K562 (cell line): ENCODE measurements at regions not wholly inside any gene's neighbourhood (a gene's known extent, or its start where the extent isn't known, plus 50 kb on each side); places are given as distances from the start of the nearest gene placed in this dataset.

Experiments used
- ATAC-seq: fragments of 200-7000 bp; cut with Tn5 transposase; 3 replicates; pipeline ENCODE4 v1.9.1; 2020; ENCODE audit warnings: moderate library complexity
- BruUV-seq: library from RNA; stranded (reverse); fragments of 400-500 nt; replicated peaks from 2 replicates; lab custom pipeline; 2021; lab: Mats Ljungman, UMichigan
- CTCF ChIA-PET: fragments of 300-600 bp; formaldehyde crosslinking; extraction: SDS; loops from one replicate; lab custom pipeline; 2021; ENCODE audit warnings: low intra/inter-chr PET ratio; lab: Yijun Ruan, JAX
- POLR2A ChIA-PET: fragments of 300-600, 350-650 bp; sonication (Branson Sonifier 250); formaldehyde crosslinking; extraction: SDS; loops from one replicate; lab custom pipeline; 2021; ENCODE audit warnings: antibody characterized with exemption, inconsistent platforms; lab: Yijun Ruan, JAX
- DNase-seq, 4 experiments: peaks; one replicate each; pipeline versions ENCODE4 v3.0.0 to v3.0.0-alpha.2; 2011 to 2018; ENCODE audit warnings: low spot score in 3 of 4, mixed read lengths in 3 of 4; ENCODE audit errors: extremely low read depth in 1 of 4
- FAIRE-seq: peaks from 2 replicates; lab custom pipeline; 2011; peaks lifted over from hg19 to GRCh38; lab: Jason Lieb, UNC
- H2AFZ ChIP-seq: 2 replicates; pipeline ENCODE4 v1.6.0; 2011; ENCODE audit warnings: low read depth, low read length, control low read depth, inconsistent platforms
- H3K27ac ChIP-seq: fragments of 200-600 bp; 3 replicates; pipeline ENCODE4 v1.8.0; 2011; ENCODE audit warnings: low read depth, mild to moderate bottlenecking, control low read depth, inconsistent platforms, low read length, moderate library complexity, mixed read lengths; ENCODE audit errors: extremely low read depth
- H3K27me3 ChIP-seq, 2 experiments: fragments of 300-600 bp in 1 of 2; 2 replicates in 1 of 2; 3 replicates in 1 of 2; pipeline versions ENCODE4 v1.6.0 to v1.8.0; 2011; ENCODE audit warnings: inconsistent platforms in 2 of 2, low read length in 2 of 2, mild to moderate bottlenecking in 1 of 2, mixed read lengths in 1 of 2, moderate library complexity in 1 of 2; ENCODE audit not compliant: control insufficient read depth in 2 of 2, insufficient read depth in 2 of 2
- H3K36me3 ChIP-seq: fragments of 300-600 bp; 3 replicates; pipeline ENCODE4 v1.8.0; 2011; ENCODE audit warnings: mild to moderate bottlenecking, low read length, inconsistent platforms; ENCODE audit not compliant: control insufficient read depth, insufficient read depth
- H3K4me1 ChIP-seq, 2 experiments: fragments of 200-600 bp in 1 of 2; replicated peaks in 1 of 2; 2 replicates in 1 of 2; 3 replicates in 1 of 2; pipeline versions ENCODE4 v1.5.1 to v1.8.0; 2011; ENCODE audit warnings: inconsistent platforms in 2 of 2, low read length in 2 of 2, mild to moderate bottlenecking in 1 of 2, mixed read lengths in 1 of 2, moderate library complexity in 1 of 2; ENCODE audit not compliant: control insufficient read depth in 2 of 2, insufficient read depth in 2 of 2
- H3K4me2 ChIP-seq: 2 replicates; pipeline ENCODE4 v1.6.1; 2011; ENCODE audit warnings: low read length, control low read depth, inconsistent platforms, mixed read lengths; ENCODE audit not compliant: insufficient read depth
- H3K4me3 ChIP-seq: fragments of 200-600 bp; sonication (generic), shearing (Covaris generic); 2 replicates; pipeline ENCODE4 v1.5.1; 2016; ENCODE audit warnings: control low read depth, inconsistent platforms
- H3K79me2 ChIP-seq: fragments of 200-600 bp; 3 replicates; pipeline ENCODE4 v1.8.0; 2011; ENCODE audit warnings: low read length, inconsistent platforms; ENCODE audit not compliant: control insufficient read depth, insufficient read depth
- H3K9ac ChIP-seq, 2 experiments: 2 replicates each; pipeline versions ENCODE4 v1.6.0 to v1.6.1; 2011; ENCODE audit warnings: low read depth in 2 of 2, low read length in 2 of 2, control low read depth in 1 of 2, inconsistent platforms in 1 of 2, mild to moderate bottlenecking in 1 of 2, mixed read lengths in 1 of 2; ENCODE audit not compliant: insufficient read depth in 1 of 2
- H3K9me1 ChIP-seq: one replicate; pipeline ENCODE4 v1.6.0; 2011; ENCODE audit warnings: inconsistent platforms, mild to moderate bottlenecking, low read length, moderate library complexity; ENCODE audit not compliant: control insufficient read depth, insufficient read depth
- H3K9me3 ChIP-seq: replicated peaks from 2 replicates; pipeline ENCODE4 v1.5.1; 2011; ENCODE audit warnings: low read depth, low read length, inconsistent platforms; ENCODE audit not compliant: control insufficient read depth, insufficient read depth
- H4K20me1 ChIP-seq: replicated peaks from 2 replicates; pipeline ENCODE4 v1.6.1; 2011; ENCODE audit warnings: low read length, inconsistent platforms, mixed read lengths; ENCODE audit not compliant: control insufficient read depth, insufficient read depth
- BRF1 ChIP-seq: IDR thresholded peaks from 3 replicates; pipeline ENCODE4 v1.6.1; 2011; ENCODE audit warnings: borderline replicate concordance, mild to moderate bottlenecking; ENCODE audit not compliant: insufficient read length; ENCODE audit errors: extremely low read depth
- CBX2 ChIP-seq: fragments of 200-600 bp; sonication (generic); IDR thresholded peaks from one replicate; pipeline ENCODE4 v1.6.1; 2012; ENCODE audit warnings: mild to moderate bottlenecking, low read length, inconsistent platforms; ENCODE audit not compliant: insufficient read depth, poor library complexity, severe bottlenecking
- CBX8 ChIP-seq: fragments of 200-600 bp; sonication (generic); IDR thresholded peaks from 2 replicates; pipeline ENCODE4 v1.6.1; 2012; ENCODE audit warnings: borderline replicate concordance, mixed run types, low read depth, mild to moderate bottlenecking, moderate library complexity, mixed read lengths, low read length, control low read depth, inconsistent platforms; ENCODE audit not compliant: poor library complexity, severe bottlenecking; ENCODE audit errors: extremely low read depth
- CCAR2 ChIP-seq: fragments of 200-400 bp; formaldehyde crosslinking; IDR thresholded peaks from 2 replicates; pipeline ENCODE4 v1.6.1; 2017; ENCODE audit warnings: mild to moderate bottlenecking, low read depth, low read length
- FOXK2 ChIP-seq, 2 experiments: fragments of 450-650 bp; IDR thresholded peaks in 1 of 2; conservative IDR thresholded peaks in 1 of 2; 2 replicates each; pipeline ENCODE4 v1.6.1; 2016; ENCODE audit warnings: low read depth in 2 of 2, mild to moderate bottlenecking in 1 of 2
- GATA2 ChIP-seq: sonication (generic); formaldehyde crosslinking; IDR thresholded peaks from 2 replicates; pipeline ENCODE4 v1.4.0; 2020; ENCODE audit warnings: mild to moderate bottlenecking, missing genetic modification reagents
- NFXL1 ChIP-seq: fragments of 450-650 bp; formaldehyde crosslinking; IDR thresholded peaks from 2 replicates; pipeline ENCODE4 v1.4.0; 2021; ENCODE audit warnings: mild to moderate bottlenecking
- PURB ChIP-seq: sonication (generic); formaldehyde crosslinking; IDR thresholded peaks from 2 replicates; pipeline ENCODE4 v1.9.0; 2021; ENCODE audit warnings: low read depth, mild to moderate bottlenecking, missing genetic modification reagents
- ZNF592 ChIP-seq: fragments of 450-650 bp; IDR thresholded peaks from 2 replicates; pipeline ENCODE4 v1.6.1; 2017; ENCODE audit warnings: antibody characterized with exemption, mild to moderate bottlenecking
- WGBS: fragments of 100-300 bp; shearing (Covaris generic); methylation state at CpG from one replicate; pipeline ENCODE4 v1.1.6; 2016; ENCODE audit warnings: low coverage, mixed read lengths; ENCODE audit not compliant: insufficient coverage; ENCODE audit errors: missing lambda C conversion rate; 5-methylcytosine and 5-hydroxymethylcytosine counted together
- in situ Hi-C: fragments of 300-500 bp; cut with MboI; formaldehyde crosslinking; loops from 4 replicates; pipeline ENCODE4 v1.15.0; 2018; ENCODE audit warnings: inconsistent platforms, mixed read lengths
- intact Hi-C: fragments of 100-400 bp; cut with micrococcal nuclease; formaldehyde crosslinking; loops from 2 replicates; pipeline ENCODE4 v1.14.2; 2022

GRCh38 chr2:173785813-173786212 is 179.4 kb downstream of the SP3 start:
- H3K27ac ChIP-seq, result no peak overlapping the region

More at GRCh38 chr2:173785813-173786212, 179.4 kb downstream of the SP3 start:
- Histone ChIP-seq H3K4me1 (no peaks in the 10 kb centered on the region), H3K9me1 (no peaks in the 10 kb centered on the region), H3K36me3 (no peaks in the 10 kb centered on the region), H3K9ac (no peak overlapping the region), H3K9me3 (no peaks in the 10 kb centered on the region), H3K4me2 (no peak overlapping the region), H3K27me3 (peaks cover 21 to 32% of the 10 kb centered on the region in 2 experiments; a peak in 4 of 5 replicates), H3K4me3 (no peak overlapping the region), H4K20me1 (no peaks in the 10 kb centered on the region), H3K79me2 (no peaks in the 10 kb centered on the region), H2AFZ (no peak overlapping the region)
- no peak for ATAC-seq
- no peak for FAIRE-seq
- ChIA-PET CTCF (no interaction called here), POLR2A (interaction anchor here (1.1 kb wide), 1 partner anchor 15 kb away, joined by 3 read pairs; no protein-coding TSS in a partner anchor)
- intact Hi-C loops (no loop called here), in situ Hi-C loops (no loop called here)
- no TSS peak for BruUV-seq
- WGBS, result 0% methylated on average over 3 of the region's 3 CpGs
- TF ChIP-seq ZNF592 (no peak), FOXK2 (conservative IDR thresholded peaks at IDR 0.05 in 1 of 2, IDR thresholded peaks at IDR 0.05 in 1 of 2; ENCODE audit: low read depth in 2 of 2) (no peak), PURB (CRISPR knock-in tag) (no peak), BRF1 (no peak), CCAR2 (no peak), NFXL1 (CRISPR knock-in tag) (no peak), CBX8 (peak; percentile 58), GATA2 (no peak), CBX2 (peak; percentile 70)
- DNase-seq, result no peak
